Tibial artery (tissue), 4 donors: ENCODE measurements at regions not wholly inside any gene's neighbourhood (a gene's known extent, or its start where the extent isn't known, plus 50 kb on each side); places are given as distances from the start of the nearest gene placed in this dataset.
"Not testable (repeated sequence)": the region's sequence is repeated elsewhere in the genome, so short reads cannot be mapped to it uniquely, and the experiment has no call there.

Experiments
- DNase-seq, 2 donors: peaks; one replicate each; pipeline ENCODE4 v3.0.0-alpha.2; 2019
- H3K27ac ChIP-seq, 2 donors: fragments of 200-600 bp; sonication (generic) in 1 of 2; 1 replicate in 1 of 2; 2 replicates in 1 of 2; pipeline ENCODE4 v1.5.1; 2018 to 2019; ENCODE audit warnings: mild to moderate bottlenecking in 1 of 2
- H3K27me3 ChIP-seq, 2 donors: fragments of 200-600 bp; sonication (generic) in 1 of 2; one replicate each; pipeline versions ENCODE4 v1.5.1 to v1.6.0; 2016 to 2019
- H3K36me3 ChIP-seq, 3 donors: fragments of 200-600 bp; sonication (generic) in 2 of 3; one replicate each; pipeline ENCODE4 v1.5.1; 2016 to 2019; ENCODE audit warnings: mild to moderate bottlenecking in 2 of 3
- H3K4me1 ChIP-seq, 4 donors: fragments of 200-600 bp; sonication (generic) in 2 of 4; 1 replicate in 3 of 4; 2 replicates in 1 of 4; pipeline ENCODE4 v1.5.1; 2016 to 2019
- H3K4me3 ChIP-seq, 2 donors: fragments of 200-600 bp; sonication (generic) in 1 of 2; 1 replicate in 1 of 2; 2 replicates in 1 of 2; pipeline ENCODE4 v1.5.1; 2018 to 2019; ENCODE audit warnings: mild to moderate bottlenecking in 2 of 2
- H3K9me3 ChIP-seq, 3 donors: fragments of 200-600 bp; sonication (generic) in 1 of 3; one replicate each; pipeline ENCODE4 v1.5.1; 2016 to 2019
- intact Hi-C: fragments of 100-400 bp; cut with DNase I; formaldehyde crosslinking; loops from one replicate; pipeline ENCODE4 v1.15.0; 2023; ENCODE audit warnings: low total_unique reads
- TF ChIP-seq, protein P1 (sequence below), 2 experiments: fragments of 200-600 bp in 1 of 2; fragments of 450-650 bp in 1 of 2; IDR thresholded peaks; one replicate each; pipeline ENCODE4 v1.5.1; 2017 to 2019; ENCODE audit warnings: antibody characterized with exemption in 2 of 2, mild to moderate bottlenecking in 1 of 2, moderate library complexity in 1 of 2

DNA sequence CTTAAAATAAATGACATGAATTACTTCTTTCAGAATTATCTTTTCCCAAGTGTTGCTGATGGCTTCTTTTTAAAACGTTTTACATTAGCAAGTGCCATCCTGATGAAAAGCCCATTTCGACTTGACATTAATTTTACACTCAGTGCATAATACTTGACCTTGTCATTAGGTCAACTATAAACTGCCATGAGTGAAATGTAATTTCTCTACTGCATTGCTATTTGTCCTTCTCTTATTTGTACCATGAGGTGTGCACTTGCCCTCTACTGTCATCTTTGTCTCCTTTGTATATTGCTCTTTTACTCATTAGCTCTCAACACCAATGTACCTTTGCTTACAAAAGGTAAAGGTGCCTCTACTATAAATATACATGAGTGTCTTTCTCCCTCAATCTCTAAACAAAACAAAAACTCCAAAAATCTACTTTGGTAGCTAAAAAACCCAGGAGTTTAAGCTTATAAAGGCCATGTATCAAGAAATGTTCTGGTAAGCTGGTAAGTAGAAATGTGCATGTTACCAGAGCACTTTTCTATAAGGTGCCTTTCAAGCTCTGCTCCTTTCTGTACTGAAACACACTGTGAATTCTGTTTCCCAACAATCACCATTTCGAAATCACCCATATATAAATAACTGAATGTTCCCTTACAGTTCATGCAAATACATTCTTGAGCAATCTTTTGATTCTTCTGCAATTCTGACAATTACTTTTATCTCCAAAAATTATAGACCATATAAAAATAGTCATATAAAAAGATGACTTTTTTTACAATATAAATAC is 351.4 kb downstream of the SLITRK5 start:
- no peak for DNase-seq
- H3K36me3 ChIP-seq: no peaks in the 10 kb centered on the region
- no peaks in the 10 kb centered on the region for H3K4me1 ChIP-seq
- no peaks in the 10 kb centered on the region for H3K9me3 ChIP-seq
- H3K4me3 ChIP-seq: no peak overlapping the region
- TF ChIP-seq, protein P1, sequence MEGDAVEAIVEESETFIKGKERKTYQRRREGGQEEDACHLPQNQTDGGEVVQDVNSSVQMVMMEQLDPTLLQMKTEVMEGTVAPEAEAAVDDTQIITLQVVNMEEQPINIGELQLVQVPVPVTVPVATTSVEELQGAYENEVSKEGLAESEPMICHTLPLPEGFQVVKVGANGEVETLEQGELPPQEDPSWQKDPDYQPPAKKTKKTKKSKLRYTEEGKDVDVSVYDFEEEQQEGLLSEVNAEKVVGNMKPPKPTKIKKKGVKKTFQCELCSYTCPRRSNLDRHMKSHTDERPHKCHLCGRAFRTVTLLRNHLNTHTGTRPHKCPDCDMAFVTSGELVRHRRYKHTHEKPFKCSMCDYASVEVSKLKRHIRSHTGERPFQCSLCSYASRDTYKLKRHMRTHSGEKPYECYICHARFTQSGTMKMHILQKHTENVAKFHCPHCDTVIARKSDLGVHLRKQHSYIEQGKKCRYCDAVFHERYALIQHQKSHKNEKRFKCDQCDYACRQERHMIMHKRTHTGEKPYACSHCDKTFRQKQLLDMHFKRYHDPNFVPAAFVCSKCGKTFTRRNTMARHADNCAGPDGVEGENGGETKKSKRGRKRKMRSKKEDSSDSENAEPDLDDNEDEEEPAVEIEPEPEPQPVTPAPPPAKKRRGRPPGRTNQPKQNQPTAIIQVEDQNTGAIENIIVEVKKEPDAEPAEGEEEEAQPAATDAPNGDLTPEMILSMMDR (IDR thresholded peaks at IDR 0.05): no peak
- no peak overlapping the region for H3K27ac ChIP-seq
- intact Hi-C loops: no loop called here
- no peaks in the 10 kb centered on the region for H3K27me3 ChIP-seq

DNA sequence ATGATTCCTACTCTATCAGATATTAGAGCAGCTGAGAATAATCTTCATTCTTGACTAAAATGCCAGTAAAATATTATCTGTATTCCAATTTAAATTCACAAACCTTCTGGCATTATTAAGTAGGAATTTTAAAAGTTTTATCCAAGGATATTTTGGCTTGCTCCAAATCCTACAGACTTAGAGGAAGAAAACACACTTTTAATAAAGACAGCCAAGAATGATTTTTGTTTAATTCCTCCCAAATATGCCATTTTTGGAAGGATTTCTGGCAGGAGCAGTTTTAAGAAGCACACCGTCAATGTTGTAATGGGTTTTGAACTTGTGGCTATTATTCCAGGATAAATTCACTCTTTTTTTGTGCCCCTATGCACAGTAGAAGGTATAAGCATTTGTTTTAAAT is 355.1 kb downstream of the SLITRK5 start:
- Histone ChIP-seq H3K27me3 (no peaks in the 10 kb centered on the region), H3K4me1 (no peaks in the 10 kb centered on the region), H3K4me3 (no peak overlapping the region), H3K27ac (no peak overlapping the region), H3K9me3 (no peaks in the 10 kb centered on the region), H3K36me3 (no peaks in the 10 kb centered on the region)
- TF ChIP-seq, protein P1 (IDR thresholded peaks at IDR 0.05): no peak
- DNase-seq: no peak
- intact Hi-C loops: no loop called here

DNA sequence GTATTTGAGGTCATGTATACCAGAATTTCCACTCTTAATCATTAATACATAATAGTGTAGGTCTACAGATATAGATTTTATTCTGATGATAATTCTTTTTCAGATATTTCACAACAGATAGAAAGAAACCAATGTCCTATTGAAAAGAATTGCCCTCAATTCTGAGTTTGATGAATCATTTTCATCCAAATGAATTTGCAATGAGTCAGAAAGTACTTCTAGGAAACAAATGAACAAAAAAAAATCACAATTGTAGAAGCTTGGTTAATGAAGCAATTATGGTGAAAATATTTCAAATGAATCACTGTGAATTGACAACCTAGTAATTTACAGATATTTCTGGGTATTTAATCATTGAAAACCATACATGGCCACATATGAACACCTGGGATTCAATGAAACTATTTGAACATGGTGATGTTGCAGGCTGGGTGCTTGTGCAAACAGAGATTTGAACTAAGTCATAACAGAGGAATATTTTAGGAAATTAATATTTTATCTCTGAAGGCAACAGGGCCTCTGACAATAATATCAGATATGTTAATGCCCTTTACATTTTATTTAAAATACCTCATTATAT is 360.9 kb downstream of the SLITRK5 start:
- Histone ChIP-seq H3K4me1 (no peaks in the 10 kb centered on the region), H3K9me3 (no peaks in the 10 kb centered on the region), H3K4me3 (no peak overlapping the region), H3K27ac (no peak overlapping the region), H3K27me3 (no peaks in the 10 kb centered on the region), H3K36me3 (no peaks in the 10 kb centered on the region)
- no peak for DNase-seq
- intact Hi-C loops: no loop called here
- TF ChIP-seq, protein P1 (IDR thresholded peaks at IDR 0.05): no peak

DNA sequence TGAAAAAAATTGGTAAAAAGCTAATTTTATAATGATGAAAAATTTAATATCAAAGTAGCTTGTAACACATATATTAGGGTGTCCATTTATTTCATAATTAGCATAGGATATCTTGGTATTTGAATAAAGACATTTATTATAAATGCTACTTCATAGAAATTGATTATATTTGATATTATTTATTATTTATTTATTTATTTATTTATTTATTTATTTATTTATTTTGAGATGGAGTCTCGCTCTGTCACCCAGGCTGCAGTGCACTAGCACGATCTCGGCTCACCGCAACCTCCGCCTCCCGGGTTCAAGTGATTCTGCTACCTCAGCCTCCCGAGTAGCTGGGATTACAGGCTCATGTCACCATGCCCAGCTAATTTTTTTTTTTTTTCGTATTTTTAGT is 365.0 kb downstream of the SLITRK5 start:
- H3K27me3 ChIP-seq, H3K4me1 ChIP-seq, H3K36me3 ChIP-seq, intact Hi-C loops, H3K9me3 ChIP-seq, DNase-seq, H3K27ac ChIP-seq, H3K4me3 ChIP-seq: not testable (repeated sequence)

DNA sequence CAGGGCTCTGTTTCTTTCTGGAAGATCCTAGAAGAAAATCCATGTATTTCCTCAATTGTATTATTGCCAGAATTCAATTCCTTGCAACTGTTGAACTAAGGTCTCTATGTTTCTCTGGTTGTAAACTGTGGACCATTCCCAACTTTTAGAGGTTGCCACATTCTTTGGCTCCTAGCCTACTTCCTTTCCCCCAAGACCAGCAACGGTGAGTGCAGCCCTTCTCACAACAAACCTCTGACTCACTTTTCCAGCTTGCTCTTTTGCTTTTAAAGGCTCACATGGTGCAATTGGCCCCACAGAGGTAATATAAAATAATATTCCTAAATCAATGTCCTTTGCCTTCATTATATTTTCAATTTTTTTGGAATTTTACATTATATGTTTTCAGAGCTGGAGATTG is 371.3 kb downstream of the SLITRK5 start:
- Histone ChIP-seq H3K4me1 (no peaks in the 10 kb centered on the region), H3K4me3 (no peak overlapping the region), H3K27ac (no peak overlapping the region), H3K27me3 (no peaks in the 10 kb centered on the region), H3K36me3 (no peaks in the 10 kb centered on the region), H3K9me3 (no peaks in the 10 kb centered on the region)
- intact Hi-C loops: no loop called here
- TF ChIP-seq, protein P1 (IDR thresholded peaks at IDR 0.05): no peak
- no peak for DNase-seq

DNA sequence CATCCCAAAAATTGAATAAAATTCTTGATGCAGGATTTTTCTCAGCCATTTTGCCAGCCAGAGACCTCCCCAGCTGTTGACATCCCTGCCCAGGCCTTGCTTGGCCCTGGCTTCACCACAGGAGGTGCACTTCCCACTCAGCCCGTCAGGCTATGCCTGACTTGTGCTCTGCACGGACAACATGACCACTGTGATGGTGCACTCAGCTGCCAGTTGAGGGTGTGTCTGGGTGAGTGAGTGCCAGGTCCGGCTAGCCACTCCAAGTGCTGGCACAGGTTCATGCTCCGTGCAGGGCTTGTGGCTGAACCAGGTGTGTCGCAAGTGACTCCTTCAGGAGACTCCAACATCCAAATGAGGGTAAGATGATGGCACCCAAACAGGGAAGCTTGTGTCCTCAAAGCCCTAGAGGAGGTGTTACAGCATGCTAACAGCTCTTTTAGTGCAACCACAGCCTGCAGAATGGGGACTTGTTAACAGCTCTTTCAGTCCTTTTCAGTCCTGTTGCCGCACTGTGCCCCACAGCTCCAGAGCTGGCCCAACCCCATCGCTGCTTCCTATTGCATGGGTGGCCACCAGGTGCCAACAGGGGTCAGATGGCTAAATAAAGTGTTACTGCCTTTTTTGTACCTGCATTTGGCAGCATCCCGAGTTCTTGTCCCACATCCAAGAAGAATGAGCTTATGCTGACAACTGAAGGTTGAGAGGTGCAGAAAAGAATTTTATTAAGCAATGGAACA is 380.7 kb downstream of the SLITRK5 start:
- H3K27me3 ChIP-seq: no peaks in the 10 kb centered on the region

More for the DNA sequence above, 380.7 kb downstream of the SLITRK5 start:
- H3K4me3 ChIP-seq: no peak overlapping the region
- H3K4me1 ChIP-seq: no peaks in the 10 kb centered on the region
- H3K36me3 ChIP-seq: no peaks in the 10 kb centered on the region
- TF ChIP-seq, protein P1 (IDR thresholded peaks at IDR 0.05): no peak
- intact Hi-C loops: no loop called here
- no peak for DNase-seq
- no peak overlapping the region for H3K27ac ChIP-seq
- no peaks in the 10 kb centered on the region for H3K9me3 ChIP-seq
